PFSK-1 (cell line): ENCODE measurements at regions not wholly inside any gene's neighbourhood (a gene's known extent, or its start where the extent isn't known, plus 50 kb on each side); places are given as distances from the start of the nearest gene placed in this dataset.

Experiments used
- FOXP2 ChIP-seq: optimal IDR thresholded peaks from 2 replicates; pipeline ENCODE3; 2011; ENCODE audit warnings: borderline replicate concordance, control low read depth, inconsistent platforms; ENCODE audit not compliant: insufficient read depth; ENCODE audit errors: extremely low read length, extremely low read depth
- POLR2AphosphoS5 ChIP-seq: IDR thresholded peaks from 2 replicates; pipeline ENCODE4 v1.6.1; 2012; ENCODE audit warnings: low read depth, mild to moderate bottlenecking, control low read depth, low read length, moderate library complexity
- REST ChIP-seq, 2 experiments: IDR thresholded peaks; 2 replicates each; pipeline versions ENCODE4 v1.6.1 to v1.8.0; 2011 to 2012; ENCODE audit warnings: low read depth in 2 of 2, low read length in 2 of 2, control low read depth in 1 of 2, inconsistent platforms in 1 of 2, mild to moderate bottlenecking in 1 of 2, moderate library complexity in 1 of 2; ENCODE audit not compliant: insufficient read depth in 1 of 2
- SIN3A ChIP-seq: IDR thresholded peaks from 2 replicates; pipeline ENCODE4 v1.6.1; 2012; ENCODE audit warnings: mild to moderate bottlenecking, low read length, moderate library complexity, borderline replicate concordance; ENCODE audit not compliant: insufficient read depth
- TAF1 ChIP-seq: IDR thresholded peaks from 2 replicates; pipeline ENCODE4 v1.6.1; 2012; ENCODE audit warnings: low read length, control low read depth, borderline replicate concordance; ENCODE audit not compliant: insufficient read depth

- TF ChIP-seq SIN3A (no peak), POLR2AphosphoS5 (no peak), TAF1 (no peak), REST (IDR thresholded peaks at IDR 0.05; ENCODE audit: insufficient read depth in 1 of 2, low read depth in 2 of 2, low read length in 2 of 2) (no peak), FOXP2 (no peak)
These were observed 1208.0 kb downstream of the SORCS1 start for GRCh38 chr10:105956550-105956949.
